ENCODE measurements at regions not wholly inside any gene's neighbourhood (a gene's known extent, or its start where the extent isn't known, plus 50 kb on each side); places are given as distances from the start of the nearest gene placed in this dataset.
"Not testable (repeated sequence)": the region's sequence is repeated elsewhere in the genome, so short reads cannot be mapped to it uniquely, and the experiment has no call there.

GRCh38 chr9:78103971-78104433 lies 72.4 kb upstream of the GNAQ start:
- TF ChIP-seq CTCF (IDR thresholded peaks at IDR 0.05; ENCODE audit: low read depth, low read length): no peak
- no peak overlapping the region for H3K4me3 ChIP-seq (ENCODE audit: low read depth, low read length)

- TF ChIP-seq CTCF (IDR thresholded peaks at IDR 0.05; ENCODE audit: low read depth, low read length): no peak
- no peak overlapping the region for H3K4me3 ChIP-seq (ENCODE audit: low read depth, low read length)
These were observed 69.6 kb upstream of the GNAQ start for GRCh38 chr9:78101247-78101646.

GRCh38 chr9:78097541-78097940 lies 65.9 kb upstream of the GNAQ start:
- H3K4me3 ChIP-seq (ENCODE audit: low read depth, low read length): no peak overlapping the region
- TF ChIP-seq CTCF (IDR thresholded peaks at IDR 0.05; ENCODE audit: low read depth, low read length): no peak

DNA sequence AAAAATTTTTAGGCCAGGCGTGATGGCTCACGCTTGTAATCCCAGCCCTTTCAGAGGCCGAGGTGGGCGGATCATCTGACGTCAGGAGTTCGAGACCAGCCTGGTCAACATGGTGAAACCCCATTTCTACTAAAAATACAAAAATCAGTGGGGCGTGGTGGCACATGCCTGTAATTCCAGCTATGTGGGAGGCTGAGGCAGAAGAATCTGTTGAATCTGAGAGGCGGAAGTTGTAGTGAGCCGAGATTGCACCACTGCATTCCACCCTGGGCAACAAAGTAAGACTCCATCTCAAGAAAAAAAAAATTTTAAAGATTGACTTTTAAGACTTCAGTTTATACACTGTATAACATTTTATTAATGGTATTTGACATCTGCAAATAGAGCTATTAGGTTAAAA lies 60.1 kb upstream of the GNAQ start:
- TF ChIP-seq CTCF (IDR thresholded peaks at IDR 0.05; ENCODE audit: low read depth, low read length): no peak
- no peak overlapping the region for H3K4me3 ChIP-seq (ENCODE audit: low read depth, low read length)

DNA sequence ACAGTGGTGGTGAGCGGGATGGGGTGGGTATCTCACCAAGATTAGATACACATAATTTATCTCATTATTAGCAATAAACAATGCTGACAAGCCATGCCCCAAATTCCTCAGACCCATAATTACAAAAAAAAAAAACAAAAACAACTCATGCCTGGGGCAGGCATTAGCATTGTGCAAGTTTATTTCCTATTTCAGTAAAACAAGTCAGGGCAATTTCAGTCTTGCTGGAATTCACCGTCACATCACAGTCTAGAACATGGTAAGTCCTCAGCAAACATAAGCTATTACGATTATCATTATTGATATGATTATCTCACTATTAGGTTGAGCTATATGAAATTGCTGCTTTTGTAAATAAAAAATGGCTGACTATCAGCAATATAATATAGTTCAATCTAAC lies 57.5 kb upstream of the GNAQ start:
- H3K4me3 ChIP-seq (ENCODE audit: low read depth, low read length): no peak overlapping the region
- TF ChIP-seq CTCF (IDR thresholded peaks at IDR 0.05; ENCODE audit: low read depth, low read length): no peak

- not testable (repeated sequence) for H3K4me3 ChIP-seq (ENCODE audit: low read depth, low read length)
These were observed 56.6 kb upstream of the GNAQ start for GRCh38 chr9:78088190-78088589.
